ENCODE measurements at regions not wholly inside any gene's neighbourhood (a gene's known extent, or its start where the extent isn't known, plus 50 kb on each side); places are given as distances from the start of the nearest gene placed in this dataset.

- no peak overlapping the region for H3K27ac ChIP-seq
- TF ChIP-seq ZFX (IDR thresholded peaks at IDR 0.05; ENCODE audit: borderline replicate concordance) (no peak), CTCF (IDR thresholded peaks at IDR 0.05) (no peak)
Measured at GRCh38 chr6:79392094-79392493, 145.1 kb downstream of the LCA5 start.

- TF ChIP-seq CTCF (IDR thresholded peaks at IDR 0.05), result no peak
- TF ChIP-seq ZFX (IDR thresholded peaks at IDR 0.05; ENCODE audit: borderline replicate concordance), result no peak
Measured at GRCh38 chr6:79391480-79391879, 145.8 kb downstream of the LCA5 start.

GRCh38 chr6:79385893-79386292, 151.3 kb downstream of the LCA5 start:
- TF ChIP-seq ZFX (IDR thresholded peaks at IDR 0.05; ENCODE audit: borderline replicate concordance), result no peak
- no peak for TF ChIP-seq CTCF (IDR thresholded peaks at IDR 0.05)
- no peak overlapping the region for H3K27ac ChIP-seq

More at GRCh38 chr6:79391480-79391879, 145.8 kb downstream of the LCA5 start:
- H3K27ac ChIP-seq, result no peak overlapping the region

- no peak overlapping the region for H3K27ac ChIP-seq
- no peak for TF ChIP-seq ZFX (IDR thresholded peaks at IDR 0.05; ENCODE audit: borderline replicate concordance)
- no peak for TF ChIP-seq CTCF (IDR thresholded peaks at IDR 0.05)
Measured at GRCh38 chr6:79385333-79385732, 150.9 kb upstream of the HMGN3 start.

DNA sequence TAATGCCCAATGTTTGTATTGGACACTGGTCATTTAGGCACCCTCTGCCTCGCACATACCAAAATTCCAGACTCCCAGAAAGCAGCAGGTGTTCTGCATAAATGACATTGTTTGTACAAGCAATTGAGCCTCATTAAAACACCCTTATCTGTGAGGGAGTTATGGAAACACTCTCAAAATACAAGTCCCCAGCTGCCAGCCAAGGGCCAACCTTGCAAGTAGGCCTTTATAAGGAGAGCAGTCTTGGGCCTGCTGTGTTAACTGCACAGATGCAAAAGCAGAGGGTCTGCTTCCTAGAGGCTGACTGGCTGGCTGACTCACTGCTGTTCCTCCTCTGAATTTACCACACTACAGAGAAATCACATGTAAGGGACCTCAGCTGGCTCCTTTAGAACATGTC, 150.4 kb upstream of the HMGN3 start:
- TF ChIP-seq CTCF (IDR thresholded peaks at IDR 0.05) (no peak), ZFX (IDR thresholded peaks at IDR 0.05; ENCODE audit: borderline replicate concordance) (no peak)
- H3K27ac ChIP-seq, result no peak overlapping the region

DNA sequence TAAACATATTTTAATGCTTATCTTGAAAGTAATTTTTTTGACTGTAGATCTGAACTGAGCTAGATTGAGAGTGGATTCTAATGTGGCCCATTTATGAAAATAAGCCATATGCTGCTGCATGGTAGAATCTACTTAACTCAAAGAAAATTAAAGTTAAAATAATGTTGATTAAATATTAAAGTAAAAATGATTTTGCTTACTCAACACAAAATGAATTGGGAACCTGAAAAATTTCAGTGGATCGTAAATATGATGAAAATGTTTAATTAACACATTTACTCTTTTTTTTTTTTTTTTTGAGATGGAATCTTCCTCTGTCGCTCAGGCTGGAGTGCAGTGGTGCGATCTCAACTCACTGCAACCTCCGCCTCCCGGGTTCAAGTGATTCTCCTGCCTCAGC, 144.5 kb upstream of the HMGN3 start:
- no peak for TF ChIP-seq ZFX (IDR thresholded peaks at IDR 0.05; ENCODE audit: borderline replicate concordance)
- TF ChIP-seq CTCF (IDR thresholded peaks at IDR 0.05), result no peak
- no peak overlapping the region for H3K27ac ChIP-seq

- H3K27ac ChIP-seq, result peak overlapping the region; percentile 1; the same call in 1 of the 2 replicates
Measured at GRCh38 chr6:79377888-79378348, 143.4 kb upstream of the HMGN3 start.

More at GRCh38 chr6:79377888-79378348, 143.4 kb upstream of the HMGN3 start:
- no peak for TF ChIP-seq CTCF (IDR thresholded peaks at IDR 0.05)
- TF ChIP-seq ZFX (IDR thresholded peaks at IDR 0.05; ENCODE audit: borderline replicate concordance), result no peak

Data from 22Rv1 (cell line).